Pancreas (tissue), 10 donors: ENCODE measurements at regions not wholly inside any gene's neighbourhood (a gene's known extent, or its start where the extent isn't known, plus 50 kb on each side); places are given as distances from the start of the nearest gene placed in this dataset.
A peak's percentile ranks its signal among the peaks of the same experiment; 100 is the strongest.
"Not testable (repeated sequence)": the region's sequence is repeated elsewhere in the genome, so short reads cannot be mapped to it uniquely, and the experiment has no call there.

Source experiments
- ATAC-seq, 4 donors: fragments of 200-7000 bp; cut with Tn5 transposase; one replicate each; pipeline versions ENCODE4 v1.8.0 to v1.9.1; 2020; ENCODE audit warnings: mild to moderate bottlenecking in 4 of 4, moderate library complexity in 4 of 4
- DNase-seq, 6 donors: peaks; one replicate each; pipeline ENCODE4 v3.0.0-alpha.2; 2020
- FAIRE-seq: peaks from 2 replicates; lab custom pipeline; 2012; peaks lifted over from hg19 to GRCh38; lab: Jason Lieb, UNC
- H3K27ac ChIP-seq, 4 donors: fragments of 200-600 bp; sonication (generic); 1 replicate in 3 of 4; 2 replicates in 1 of 4; pipeline versions ENCODE4 v1.5.0 to v1.8.0; 2020
- H3K27me3 ChIP-seq, 4 donors: fragments of 200-600 bp; one replicate each; pipeline ENCODE4 v1.8.0; 2021
- H3K36me3 ChIP-seq, 3 donors: fragments of 200-600 bp; sonication (generic) in 1 of 3; one replicate each; pipeline versions ENCODE4 v1.5.0 to v1.8.0; 2020 to 2021
- H3K4me1 ChIP-seq, 3 donors: fragments of 200-600 bp; one replicate each; pipeline ENCODE4 v1.8.0; 2021
- H3K4me3 ChIP-seq, 4 donors: fragments of 200-600 bp; sonication (generic) in 2 of 4; one replicate each; pipeline versions ENCODE4 v1.5.0 to v1.8.0; 2020 to 2021
- H3K9me3 ChIP-seq, 4 donors: fragments of 200-600 bp; one replicate each; pipeline ENCODE4 v1.8.0; 2021
- WGBS, 2 donors: extraction: QIAGEN DNeasy Blood & Tissue Kit; methylation state at CpG; one replicate each; pipeline ENCODE4 v1.1.7; 2013; 5-methylcytosine and 5-hydroxymethylcytosine counted together
- intact Hi-C, 3 donors: fragments of 100-400 bp; cut with DNase I; formaldehyde crosslinking; loops; one replicate each; pipeline versions ENCODE4 v1.11.1 to v1.14.2; 2022
- TF ChIP-seq, protein P1 (sequence below), 4 donors: fragments of 200-600 bp; sonication (generic) in 3 of 4; IDR thresholded peaks; one replicate each; pipeline versions ENCODE4 v1.5.0 to v1.8.0; 2021; ENCODE audit warnings: antibody characterized with exemption in 4 of 4
- donor health status: healthy with polysubstance abuse.
- donor health status: DM: no; HTN: no; CAD: no; lungs with moderate emphysema.
- donor health status: DM: no; HTN: no; CAD: no.
- donor health status: control.
- donor health status: control.
- donor health status: Bipolar disorder and iron deficiency.
- donor health status: DM: yes; HTN: yes; CAD: no.
- donor health status: DM: no; HTN: no; CAD: no.
- donor health status: DM: no; HTN: no; CAD: no.
- donor health status: DM: yes; HTN: yes; CAD: no.

DNA sequence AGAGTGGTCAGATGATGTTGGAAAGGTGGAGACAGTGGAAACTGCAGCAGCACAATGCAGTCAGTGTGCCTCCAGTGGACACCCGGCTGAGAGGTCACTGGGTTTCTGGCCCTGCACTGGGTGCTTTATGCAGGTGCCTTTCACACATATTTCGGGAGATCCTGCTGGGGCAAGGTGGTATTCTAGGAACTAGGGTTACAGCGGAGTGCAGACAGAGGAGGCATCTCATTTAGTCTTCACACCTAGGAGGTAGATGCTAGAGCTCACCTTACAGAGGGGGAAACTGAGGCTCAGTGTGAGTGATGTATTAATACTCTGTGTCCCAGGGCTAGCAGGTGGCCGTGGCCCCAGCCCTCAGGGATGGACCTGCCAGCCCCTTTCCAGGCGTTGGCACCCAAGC, 103.9 kb upstream of the KCTD7 start:
- FAIRE-seq, result no peak
- DNase-seq, result no peak
- intact Hi-C loops, result no loop called here
- Histone ChIP-seq H3K4me3 (no peak overlapping the region), H3K27me3 (no peaks in the 10 kb centered on the region), H3K4me1 (no peaks in the 10 kb centered on the region), H3K27ac (no peak overlapping the region), H3K36me3 (no peaks in the 10 kb centered on the region), H3K9me3 (no peaks in the 10 kb centered on the region)
- TF ChIP-seq, protein P1, sequence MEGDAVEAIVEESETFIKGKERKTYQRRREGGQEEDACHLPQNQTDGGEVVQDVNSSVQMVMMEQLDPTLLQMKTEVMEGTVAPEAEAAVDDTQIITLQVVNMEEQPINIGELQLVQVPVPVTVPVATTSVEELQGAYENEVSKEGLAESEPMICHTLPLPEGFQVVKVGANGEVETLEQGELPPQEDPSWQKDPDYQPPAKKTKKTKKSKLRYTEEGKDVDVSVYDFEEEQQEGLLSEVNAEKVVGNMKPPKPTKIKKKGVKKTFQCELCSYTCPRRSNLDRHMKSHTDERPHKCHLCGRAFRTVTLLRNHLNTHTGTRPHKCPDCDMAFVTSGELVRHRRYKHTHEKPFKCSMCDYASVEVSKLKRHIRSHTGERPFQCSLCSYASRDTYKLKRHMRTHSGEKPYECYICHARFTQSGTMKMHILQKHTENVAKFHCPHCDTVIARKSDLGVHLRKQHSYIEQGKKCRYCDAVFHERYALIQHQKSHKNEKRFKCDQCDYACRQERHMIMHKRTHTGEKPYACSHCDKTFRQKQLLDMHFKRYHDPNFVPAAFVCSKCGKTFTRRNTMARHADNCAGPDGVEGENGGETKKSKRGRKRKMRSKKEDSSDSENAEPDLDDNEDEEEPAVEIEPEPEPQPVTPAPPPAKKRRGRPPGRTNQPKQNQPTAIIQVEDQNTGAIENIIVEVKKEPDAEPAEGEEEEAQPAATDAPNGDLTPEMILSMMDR (IDR thresholded peaks at IDR 0.05), result no peak
- 77 to 86% methylated on average over 5 of the region's 5 CpGs for WGBS, 2 donors
- no peak for ATAC-seq

DNA sequence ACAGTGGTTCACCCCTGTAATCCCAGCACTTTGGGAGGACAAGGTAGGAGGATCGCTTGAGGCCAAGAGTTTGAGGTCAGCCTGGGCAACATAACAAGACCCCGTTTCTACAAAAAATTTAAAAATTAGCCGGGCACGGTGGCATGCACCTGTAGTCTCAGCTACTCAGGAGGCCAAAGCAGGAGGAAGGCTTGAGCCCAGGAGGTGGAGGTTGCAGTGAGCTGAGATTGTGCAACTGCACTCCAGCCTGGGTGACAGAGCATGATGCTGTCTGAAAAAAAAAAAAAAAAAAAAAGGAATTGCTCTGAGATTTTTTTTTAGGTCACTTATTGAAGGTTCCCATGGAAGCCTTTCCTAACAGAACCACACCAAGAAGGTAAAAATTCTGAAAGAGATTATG, 101.9 kb upstream of the KCTD7 start:
- FAIRE-seq, H3K27ac ChIP-seq, H3K36me3 ChIP-seq, H3K4me3 ChIP-seq, ATAC-seq, intact Hi-C loops, H3K4me1 ChIP-seq, H3K27me3 ChIP-seq, DNase-seq, H3K9me3 ChIP-seq: not testable (repeated sequence)
- WGBS, 2 donors, result 97 to 98% methylated on average over 4 of the region's 4 CpGs

DNA sequence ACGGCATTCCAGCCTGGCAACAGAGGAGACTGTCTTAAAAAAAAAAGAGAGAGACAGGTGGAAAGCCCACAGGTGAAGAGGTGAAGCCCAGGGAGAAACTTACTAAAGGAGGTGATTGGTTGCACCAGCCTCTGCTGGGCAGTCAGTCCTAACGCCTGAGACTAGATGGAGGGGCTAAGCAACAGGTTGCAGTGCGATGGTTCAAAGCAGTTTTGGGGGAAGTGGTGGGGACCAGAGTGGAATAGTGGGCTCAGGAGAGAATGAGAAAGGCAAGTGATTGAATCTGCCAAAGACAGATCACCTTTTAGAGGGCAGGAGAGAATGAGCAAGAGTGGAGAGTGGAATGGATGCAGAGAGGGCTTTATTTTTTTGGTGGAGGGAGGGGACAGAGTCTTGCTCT, 100.0 kb upstream of the KCTD7 start:
- FAIRE-seq (no peak), DNase-seq (no peak), ATAC-seq (no peak)
- Histone ChIP-seq H3K27ac (no peak overlapping the region), H3K27me3 (no peaks in the 10 kb centered on the region), H3K9me3 (no peaks in the 10 kb centered on the region), H3K36me3 (no peaks in the 10 kb centered on the region), H3K4me1 (no peaks in the 10 kb centered on the region), H3K4me3 (no peak overlapping the region)
- intact Hi-C loops, result no loop called here
- TF ChIP-seq, protein P1 (IDR thresholded peaks at IDR 0.05), result no peak
- WGBS, 2 donors, result 95 to 100% methylated on average over 3 of the region's 3 CpGs

DNA sequence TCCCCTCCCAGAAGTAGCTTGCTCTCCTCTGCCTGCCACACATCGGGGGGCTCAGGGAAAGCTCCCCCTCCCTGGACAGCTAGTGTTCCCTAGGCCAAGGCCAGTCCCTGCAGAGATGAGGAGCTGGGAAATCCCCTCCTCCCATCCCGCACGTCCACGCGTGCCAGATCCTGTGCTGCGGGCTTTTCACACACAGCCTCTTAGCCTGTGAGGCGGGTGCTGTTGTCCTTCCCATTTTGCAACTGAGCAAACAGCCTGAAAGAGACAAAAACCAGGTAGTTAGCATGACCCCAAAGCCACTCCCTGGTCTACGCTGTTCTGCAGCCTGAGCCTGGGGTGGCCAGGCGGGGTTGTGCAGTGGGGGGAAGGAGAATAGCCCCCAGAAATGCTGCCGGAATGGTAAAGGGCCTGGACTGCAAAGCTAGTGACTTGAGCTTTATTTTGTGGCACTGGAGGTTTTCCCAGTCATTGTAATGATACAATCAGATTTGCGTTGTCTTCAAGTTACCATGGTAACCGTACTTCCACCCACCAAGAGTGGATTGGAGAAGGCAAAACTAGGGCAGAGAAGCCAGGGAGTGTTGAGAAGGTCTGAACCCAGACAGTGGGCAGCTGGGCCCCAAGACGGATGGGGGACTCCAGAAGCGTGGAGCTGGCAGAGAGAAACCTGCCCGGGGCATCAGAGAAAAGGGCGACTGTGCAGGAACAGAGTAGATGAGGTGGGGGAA, 98.6 kb upstream of the KCTD7 start:
- DNase-seq (no peak), FAIRE-seq (no peak), ATAC-seq (no peak)
- intact Hi-C loops, result no loop called here
- no peaks in the 10 kb centered on the region for H3K36me3 ChIP-seq
- no peak overlapping the region for H3K4me3 ChIP-seq
- 88 to 89% methylated on average over 16 of the region's 16 CpGs for WGBS, 2 donors
- no peaks in the 10 kb centered on the region for H3K9me3 ChIP-seq
- H3K27me3 ChIP-seq, result no peaks in the 10 kb centered on the region
- TF ChIP-seq, protein P1 (IDR thresholded peaks at IDR 0.05), result no peak
- H3K27ac ChIP-seq, result no peak overlapping the region
- H3K4me1 ChIP-seq, result no peaks in the 10 kb centered on the region

DNA sequence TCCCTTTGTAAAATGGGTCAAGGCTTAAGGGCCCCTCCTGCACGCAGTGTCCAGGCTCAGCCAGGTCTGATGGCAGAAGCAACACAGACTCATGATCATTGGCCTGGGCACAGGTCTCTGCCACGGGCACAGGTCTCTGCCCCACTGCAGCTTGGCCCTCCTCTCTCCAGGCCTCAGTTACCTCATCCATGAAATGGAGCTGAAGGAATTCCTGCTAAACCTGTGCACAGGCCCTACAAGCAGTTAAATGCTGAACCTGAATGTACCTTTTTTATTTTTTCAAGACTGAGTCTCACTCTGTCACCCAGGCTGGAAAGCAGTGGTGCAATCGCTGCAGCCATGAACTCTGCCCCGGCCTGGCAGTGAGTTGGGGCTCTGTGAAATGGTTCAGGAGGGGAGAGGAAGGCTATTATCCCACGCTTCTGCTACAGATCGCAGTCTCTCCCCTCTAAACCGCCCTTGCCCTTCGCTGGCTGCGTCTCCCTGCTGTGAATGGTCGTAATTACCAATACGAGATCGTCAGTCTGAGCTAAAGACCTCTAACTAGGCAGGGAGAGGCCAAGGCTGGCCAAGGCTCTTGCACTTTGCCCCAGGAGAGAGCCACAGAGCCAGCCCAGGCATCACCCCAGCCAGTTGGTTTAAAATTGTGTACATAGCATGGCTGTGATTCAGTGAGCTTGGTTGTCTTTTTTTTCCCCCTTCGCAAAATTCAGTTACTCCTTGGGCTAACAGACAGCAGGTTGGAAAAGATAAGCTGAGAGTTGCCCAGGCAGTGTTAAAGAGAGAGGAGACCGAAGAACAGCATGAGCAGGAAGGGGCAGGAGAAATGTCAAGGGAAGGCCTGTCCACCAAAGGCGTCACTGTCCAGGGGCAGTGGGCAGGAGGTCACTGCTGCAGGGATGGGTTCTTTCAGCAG, 93.0 kb upstream of the KCTD7 start:
- intact Hi-C loops, result no loop called here
- DNase-seq (no peak), ATAC-seq (peak in 2 of 4 donors; percentile 19 to 29), FAIRE-seq (no peak)
- Histone ChIP-seq H3K4me1 (no peaks in the 10 kb centered on the region), H3K36me3 (no peaks in the 10 kb centered on the region), H3K4me3 (no peak overlapping the region), H3K9me3 (no peaks in the 10 kb centered on the region), H3K27me3 (no peaks in the 10 kb centered on the region), H3K27ac (no peak overlapping the region)
- TF ChIP-seq, protein P1 (IDR thresholded peaks at IDR 0.05), result no peak
- 93 to 94% methylated on average over 15 of the region's 15 CpGs for WGBS, 2 donors
